ENCODE measurements at regions not wholly inside any gene's neighbourhood (a gene's known extent, or its start where the extent isn't known, plus 50 kb on each side); places are given as distances from the start of the nearest gene placed in this dataset.
"Not testable (repeated sequence)": the region's sequence is repeated elsewhere in the genome, so short reads cannot be mapped to it uniquely, and the experiment has no call there.

GRCh38 chr2:33907866-33908265, 308.8 kb upstream of the FAM98A start:
- DNase-seq: no peak

GRCh38 chr2:33906129-33906528, 307.0 kb upstream of the FAM98A start:
- DNase-seq: not testable (repeated sequence)

DNA sequence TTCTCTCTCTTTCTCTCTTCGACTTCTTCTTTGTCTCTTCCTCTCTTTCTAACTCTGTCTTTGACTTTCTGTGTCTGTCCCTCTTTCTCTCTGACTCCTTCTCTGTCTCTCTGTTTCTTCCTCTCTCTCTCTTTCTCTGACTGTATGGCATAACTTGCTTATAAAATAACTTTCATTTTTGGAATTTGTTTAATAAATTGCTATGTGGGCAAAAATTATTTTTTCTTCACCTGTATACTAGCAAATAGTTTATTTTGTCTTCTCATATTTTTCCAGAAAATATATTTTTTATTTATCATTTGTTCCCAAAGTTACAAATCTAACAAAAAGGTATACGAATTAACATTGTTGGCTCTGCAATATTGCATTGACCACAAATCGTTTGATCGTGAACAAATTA, 305.7 kb upstream of the FAM98A start:
- DNase-seq: no peak

DNA sequence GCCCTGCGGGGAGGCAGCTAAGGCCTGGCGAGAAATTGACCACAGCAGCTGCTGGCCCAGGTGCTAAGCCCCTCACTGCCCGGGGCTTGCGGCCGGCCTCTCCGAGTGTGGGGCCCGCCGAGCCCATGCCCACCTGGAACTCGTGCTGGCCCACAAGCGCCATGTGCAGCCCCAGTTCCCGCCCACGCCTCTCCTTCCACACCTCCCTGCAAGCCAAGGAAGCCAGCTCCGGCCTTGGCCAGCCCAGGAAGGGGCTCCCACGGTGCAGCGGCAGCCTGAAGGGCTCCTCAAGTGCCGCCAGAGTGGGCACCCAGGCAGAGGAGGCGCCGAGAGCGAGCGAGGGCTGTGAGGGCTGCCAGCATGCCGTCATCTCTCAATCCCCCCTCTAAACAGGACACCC, 304.6 kb upstream of the FAM98A start:
- no peak for DNase-seq

GRCh38 chr2:33903215-33903614, 304.1 kb upstream of the FAM98A start:
- DNase-seq: no peak

DNA sequence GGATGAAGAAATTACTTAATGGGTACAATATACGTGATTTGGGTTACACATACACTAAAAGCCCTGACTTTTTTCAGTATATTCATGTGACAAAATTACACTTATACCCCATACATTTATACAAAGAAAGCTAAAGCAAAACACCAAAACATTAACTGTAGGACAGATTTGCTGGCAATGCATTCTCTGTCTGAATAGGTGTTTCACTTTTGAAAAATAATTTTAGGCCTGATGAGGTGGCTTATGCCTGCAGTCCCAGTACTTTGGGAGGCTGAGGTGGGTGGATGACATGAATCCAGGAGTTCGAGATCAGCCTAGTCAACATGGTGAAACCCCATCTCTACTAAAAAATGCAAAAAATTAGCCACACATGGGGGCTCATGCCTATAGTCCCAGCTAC, 301.5 kb upstream of the FAM98A start:
- DNase-seq: no peak

DNA sequence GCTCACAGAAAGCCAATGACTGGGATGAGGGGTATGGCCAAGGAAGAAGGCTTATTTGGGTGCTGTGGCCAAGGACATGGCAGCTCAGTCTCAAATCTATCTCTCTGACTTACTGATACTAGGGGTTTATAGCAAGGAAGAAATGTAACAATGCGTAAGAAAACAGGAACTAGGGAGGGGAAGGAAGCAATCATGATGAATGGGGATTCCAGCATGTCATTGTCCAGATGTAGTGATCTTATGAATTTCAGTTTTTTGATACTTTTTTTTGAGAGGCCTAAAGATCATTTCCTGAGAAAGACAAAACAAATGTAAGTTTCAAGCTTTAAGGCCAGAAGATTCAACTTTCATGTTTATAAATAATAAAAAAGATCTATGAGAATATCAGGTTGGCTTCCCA, 298.6 kb upstream of the FAM98A start:
- DNase-seq: no peak

GRCh38 chr2:33893824-33894223, 294.7 kb upstream of the FAM98A start:
- no peak for DNase-seq

GRCh38 chr2:33891616-33892015, 292.5 kb upstream of the FAM98A start:
- no peak for DNase-seq

GRCh38 chr2:33890686-33891085, 291.6 kb upstream of the FAM98A start:
- no peak for DNase-seq

DNA sequence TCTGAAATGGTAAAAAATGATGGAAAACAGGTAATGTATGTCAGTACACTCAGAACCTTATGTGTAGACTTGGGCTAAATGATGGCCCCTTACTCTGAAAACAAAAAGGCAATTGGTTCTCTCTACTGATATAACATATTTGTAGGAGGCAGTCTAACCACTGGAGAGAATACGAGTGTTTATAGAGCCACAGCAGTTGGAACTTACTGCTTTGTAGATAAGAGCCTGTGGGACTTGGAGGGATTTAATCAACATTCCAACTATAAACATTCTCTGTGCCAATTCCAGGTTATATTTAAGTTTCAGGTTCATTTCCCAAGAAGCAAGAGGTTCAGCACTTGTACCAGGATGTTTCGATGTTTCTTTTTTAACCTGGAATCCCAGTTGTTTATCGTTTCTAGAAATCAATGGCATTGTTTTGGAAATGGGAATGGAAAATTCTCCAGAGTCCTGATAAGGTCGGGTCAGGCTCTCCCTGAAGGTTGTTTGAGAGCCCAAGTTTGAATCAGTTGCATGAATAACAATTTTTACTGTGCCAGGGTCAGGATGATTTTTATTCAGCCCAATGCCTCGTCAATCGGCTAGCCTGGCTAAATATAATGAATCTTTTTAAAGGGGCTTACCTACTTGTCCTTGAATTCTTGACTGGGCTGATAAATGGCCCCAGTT, 278.4 kb upstream of the FAM98A start:
- DNase-seq: no peak

DNA sequence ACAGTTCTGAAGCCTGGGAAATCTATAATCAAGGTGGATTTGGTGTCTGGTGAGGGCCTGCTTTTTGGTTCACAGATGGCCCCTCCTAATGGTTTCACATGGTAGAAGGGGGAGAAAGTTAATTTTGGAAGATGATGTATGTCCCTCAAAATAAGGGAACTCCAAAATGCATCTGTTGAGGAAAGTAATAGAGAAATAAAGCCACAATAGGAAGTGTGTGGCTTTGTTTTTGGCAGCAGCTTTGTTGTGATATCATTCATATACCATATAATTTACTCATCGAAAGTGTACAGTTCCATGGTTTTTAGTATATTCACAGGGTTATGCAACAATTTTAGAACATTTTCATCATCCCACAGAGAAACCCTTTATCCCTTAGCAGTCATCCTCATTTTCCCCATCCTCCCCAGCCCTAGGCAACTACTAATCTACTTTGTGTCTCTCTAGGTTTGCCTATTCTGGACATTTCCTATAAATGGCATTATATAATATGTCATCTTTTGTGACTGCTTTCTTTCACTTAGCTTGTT, 274.0 kb upstream of the FAM98A start:
- no peak for DNase-seq

- DNase-seq: no peak
Measured at GRCh38 chr2:33859811-33860461, 260.8 kb upstream of the FAM98A start.

DNA sequence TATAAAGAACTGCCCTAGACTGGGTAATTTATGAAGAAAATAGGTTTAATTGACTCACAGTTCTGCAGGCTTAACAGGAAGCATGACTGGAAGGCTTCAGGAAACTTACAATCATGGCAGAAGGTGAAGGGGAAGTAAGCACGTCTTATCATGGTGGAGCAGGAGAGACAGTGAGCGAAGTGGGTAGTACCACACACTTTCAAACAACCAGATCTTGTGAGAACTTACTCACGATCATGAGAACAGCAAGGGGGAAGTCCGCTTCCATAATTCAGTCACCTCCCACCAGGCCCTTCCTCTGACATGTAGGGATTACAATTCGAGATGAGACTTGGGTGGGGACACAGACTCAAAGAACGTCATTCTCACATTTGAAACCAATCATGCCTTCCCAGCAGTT, 260.1 kb upstream of the FAM98A start:
- no peak for DNase-seq

- no peak for DNase-seq
Measured at GRCh38 chr2:33848486-33848885, 249.4 kb upstream of the FAM98A start.

GRCh38 chr2:33839791-33840190, 240.7 kb upstream of the FAM98A start:
- DNase-seq: no peak

DNA sequence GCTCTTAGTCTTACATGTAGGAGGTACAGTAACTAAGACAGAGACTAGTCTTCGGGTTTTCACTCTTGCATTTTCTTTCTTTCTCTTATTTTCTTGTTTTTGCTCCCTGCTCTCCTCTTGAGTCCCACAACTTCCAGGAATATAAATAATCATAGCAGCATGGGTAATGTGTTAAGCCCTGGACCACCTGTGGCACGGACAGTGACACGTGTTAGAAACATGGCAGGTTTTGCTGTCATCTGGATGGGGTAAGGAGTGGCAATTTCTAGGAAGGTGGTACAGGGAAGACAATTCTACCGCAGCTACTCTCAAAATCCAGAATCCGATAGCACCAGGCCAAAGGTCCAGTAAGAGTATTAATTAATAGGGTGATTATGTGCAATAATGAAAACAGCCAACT, 237.5 kb upstream of the FAM98A start:
- no peak for DNase-seq

GRCh38 chr2:33835911-33836310, 236.8 kb upstream of the FAM98A start:
- no peak for DNase-seq

DNA sequence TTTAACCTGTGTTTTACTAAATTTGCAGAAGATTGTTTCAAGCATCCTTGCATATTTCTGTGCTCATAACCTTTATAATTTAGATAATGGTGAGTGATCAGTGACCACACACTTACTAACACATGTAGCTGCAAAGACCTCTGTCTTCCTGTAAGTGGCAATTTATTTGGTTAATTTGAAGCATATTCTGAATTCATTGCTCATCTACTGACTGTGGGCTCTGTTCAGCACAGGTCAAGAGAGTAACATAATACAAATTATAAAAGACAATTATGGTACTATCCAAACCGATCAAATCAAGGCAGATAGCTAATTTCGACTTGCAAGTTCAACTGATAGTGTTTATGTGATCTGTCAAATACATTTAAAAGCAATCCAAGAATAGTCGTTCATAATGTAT, 223.9 kb upstream of the FAM98A start:
- DNase-seq: no peak

DNA sequence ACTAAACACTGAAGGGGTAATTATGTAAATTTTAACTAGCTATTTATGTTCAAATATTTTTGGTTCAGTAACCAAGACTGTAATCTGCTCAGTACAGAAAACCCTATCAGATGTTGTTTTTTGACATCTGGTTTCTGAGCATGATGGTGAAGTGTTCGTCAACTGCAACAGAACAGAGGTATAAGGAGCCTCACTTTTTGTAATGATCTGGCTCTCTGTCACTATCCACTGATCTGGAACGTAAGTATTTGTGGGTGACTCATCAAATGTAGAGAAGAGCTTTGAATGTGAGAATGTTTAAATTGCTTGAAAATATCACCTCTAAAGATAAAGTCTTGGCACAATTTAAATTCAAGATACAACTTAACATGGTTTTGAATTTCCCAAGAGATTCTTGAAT, 213.6 kb upstream of the FAM98A start:
- DNase-seq: no peak

DNA sequence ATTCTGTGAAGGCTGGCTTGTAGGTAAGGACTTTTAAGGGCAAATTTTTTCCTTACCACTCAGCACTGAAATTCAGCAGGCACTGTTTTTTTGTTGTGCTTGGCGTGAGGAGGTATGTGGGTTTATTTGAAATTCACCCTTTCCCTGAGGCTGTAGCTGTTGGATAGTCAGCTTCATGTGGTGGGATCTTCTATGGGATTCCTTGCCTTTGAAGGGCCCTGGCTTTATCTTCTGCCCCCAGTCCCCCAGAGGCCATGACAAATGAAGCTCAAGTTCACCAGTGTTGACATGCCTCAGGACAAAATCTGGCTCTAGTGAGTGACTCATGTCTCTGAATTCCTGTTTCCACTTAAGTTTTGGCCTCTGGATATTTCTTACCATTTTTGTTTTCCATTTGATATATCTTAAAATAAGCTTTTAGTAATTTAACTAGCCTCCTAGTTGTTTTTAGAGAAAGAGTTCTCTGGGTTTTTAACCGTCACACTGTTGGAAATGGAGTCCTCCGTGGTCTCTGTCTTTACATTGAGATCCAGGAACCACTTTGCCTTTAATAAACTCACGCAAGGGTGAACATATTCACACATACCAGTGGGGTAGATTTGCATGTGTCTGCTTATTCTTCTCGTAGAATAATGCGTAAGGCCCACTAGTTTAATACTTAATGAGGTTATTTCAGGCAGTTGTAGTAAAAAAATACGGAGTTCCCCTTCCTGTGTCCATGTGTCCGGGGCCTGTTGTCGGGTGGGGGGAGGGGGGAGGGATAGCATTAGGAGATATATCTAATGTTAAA, 211.1 kb upstream of the FAM98A start:
- no peak for DNase-seq

- no peak for DNase-seq
Measured at GRCh38 chr2:33806041-33806440, 206.9 kb upstream of the FAM98A start.

DNA sequence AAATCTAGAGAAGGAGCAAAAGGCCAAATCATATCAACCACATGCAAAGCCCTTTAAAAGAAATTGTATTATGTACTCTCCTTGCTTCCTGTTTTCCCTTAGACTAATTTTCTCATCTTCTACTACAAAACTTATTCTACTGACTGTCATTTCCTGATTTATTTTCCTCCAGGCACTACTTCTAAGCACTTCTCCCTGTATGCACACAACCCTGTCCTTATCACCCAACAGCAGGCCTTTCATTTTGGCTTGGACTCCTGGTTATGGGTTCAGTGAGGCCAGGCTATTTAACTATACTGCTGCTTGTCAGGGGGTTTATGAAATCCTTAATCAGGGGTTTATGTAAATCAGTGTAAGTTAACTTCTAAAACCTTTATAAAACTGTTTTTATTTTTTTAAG, 205.1 kb upstream of the FAM98A start:
- no peak for DNase-seq

GRCh38 chr2:33796511-33796910, 197.4 kb upstream of the FAM98A start:
- DNase-seq: no peak

Data from NCI-H510A (cell line).